IMR-90 (cell line): ENCODE measurements at regions not wholly inside any gene's neighbourhood (a gene's known extent, or its start where the extent isn't known, plus 50 kb on each side); places are given as distances from the start of the nearest gene placed in this dataset.

Experiments
- ATAC-seq: fragments of 200-7000 bp; cut with Tn5 transposase; 2 replicates; pipeline ENCODE4 v1.9.1; 2020; ENCODE audit warnings: low read depth, mild to moderate bottlenecking, moderate library complexity
- BruUV-seq: library from RNA; stranded (reverse); fragments of 400-500 nt; replicated peaks from 2 replicates; lab custom pipeline; 2021; lab: Mats Ljungman, UMichigan
- CTCF ChIA-PET: fragments of 300-600 bp; formaldehyde crosslinking; extraction: SDS; loops from one replicate; lab custom pipeline; 2021; ENCODE audit warnings: antibody characterized with exemption; lab: Yijun Ruan, JAX
- POLR2A ChIA-PET: fragments of 300-600 bp; sonication (Branson Sonifier 250); formaldehyde crosslinking; loops from one replicate; lab custom pipeline; 2022; ENCODE audit warnings: antibody characterized with exemption; ENCODE audit not compliant: unreplicated experiment; lab: Charles Lee
- DNase-seq: peaks from one replicate; pipeline ENCODE4 v3.0.0; 2013
- H2AFZ ChIP-seq: replicated peaks from 2 replicates; pipeline ENCODE3; 2013; ENCODE audit warnings: low read length, mild to moderate bottlenecking; ENCODE audit not compliant: poor library complexity
- H2AK5ac ChIP-seq: 2 replicates; pipeline ENCODE4 v1.6.1; 2013; ENCODE audit warnings: low read depth, low read length, inconsistent platforms
- H2AK9ac ChIP-seq: replicated peaks from 2 replicates; pipeline ENCODE3; 2013; ENCODE audit warnings: mild to moderate bottlenecking, low read depth, low read length, moderate library complexity; ENCODE audit not compliant: poor library complexity
- H2BK120ac ChIP-seq: 2 replicates; pipeline ENCODE4 v1.6.1; 2013; ENCODE audit warnings: low read depth, low read length, inconsistent platforms
- H2BK15ac ChIP-seq: 3 replicates; pipeline ENCODE4 v1.6.1; 2013; ENCODE audit warnings: low read depth, low read length, inconsistent platforms
- H2BK20ac ChIP-seq: 2 replicates; pipeline ENCODE4 v1.6.1; 2013; ENCODE audit warnings: low read depth, mild to moderate bottlenecking, inconsistent platforms, low read length, moderate library complexity
- H2BK5ac ChIP-seq: 2 replicates; pipeline ENCODE4 v1.6.1; 2013; ENCODE audit warnings: mild to moderate bottlenecking, low read depth, low read length, inconsistent platforms; ENCODE audit not compliant: poor library complexity, severe bottlenecking
- H3K14ac ChIP-seq: replicated peaks from 2 replicates; pipeline ENCODE4 v1.6.1; 2013; ENCODE audit warnings: low read depth, low read length, inconsistent platforms
- H3K18ac ChIP-seq: 2 replicates; pipeline ENCODE4 v1.6.1; 2013; ENCODE audit warnings: low read depth, low read length, control low read depth
- H3K23ac ChIP-seq: 2 replicates; pipeline ENCODE4 v1.6.1; 2013; ENCODE audit warnings: low read depth, low read length, inconsistent platforms
- H3K27ac ChIP-seq: 2 replicates; pipeline ENCODE4 v1.5.1; 2013; ENCODE audit warnings: mild to moderate bottlenecking, control low read depth, low read length; ENCODE audit not compliant: insufficient read depth
- H3K27me3 ChIP-seq: 2 replicates; pipeline ENCODE4 v1.6.1; 2013; ENCODE audit warnings: low read length; ENCODE audit not compliant: control insufficient read depth, insufficient read depth
- H3K36me3 ChIP-seq: 2 replicates; pipeline ENCODE4 v1.6.1; 2013; ENCODE audit warnings: low read length, mixed read lengths; ENCODE audit not compliant: control insufficient read depth, insufficient read depth
- H3K4ac ChIP-seq: 2 replicates; pipeline ENCODE4 v1.6.1; 2013; ENCODE audit warnings: low read depth, low read length, inconsistent platforms
- H3K4me1 ChIP-seq: 2 replicates; pipeline ENCODE4 v1.6.1; 2013; ENCODE audit warnings: low read length, mixed read lengths; ENCODE audit not compliant: control insufficient read depth, insufficient read depth
- H3K4me2 ChIP-seq: 2 replicates; pipeline ENCODE4 v1.6.1; 2013; ENCODE audit warnings: low read depth, mild to moderate bottlenecking, control low read depth, low read length, moderate library complexity
- H3K4me3 ChIP-seq: 2 replicates; pipeline ENCODE4 v1.5.1; 2013; ENCODE audit warnings: low read depth, mild to moderate bottlenecking, control low read depth, low read length, moderate library complexity; ENCODE audit not compliant: insufficient read depth
- H3K56ac ChIP-seq: 2 replicates; pipeline ENCODE4 v1.6.1; 2013; ENCODE audit warnings: low read length, inconsistent platforms; ENCODE audit not compliant: insufficient read depth; ENCODE audit errors: extremely low read depth
- H3K79me1 ChIP-seq, 2 experiments: 2 replicates each; pipeline ENCODE4 v1.6.1; 2013; ENCODE audit warnings: low read length in 2 of 2, inconsistent platforms in 1 of 2, low read depth in 1 of 2
- H3K9ac ChIP-seq: 2 replicates; pipeline ENCODE4 v1.6.1; 2013; ENCODE audit warnings: low read depth, low read length, control low read depth
- H3K9me1 ChIP-seq: 2 replicates; pipeline ENCODE4 v1.6.1; 2013; ENCODE audit warnings: low read length, inconsistent platforms; ENCODE audit not compliant: insufficient read depth
- H3K9me3 ChIP-seq: 2 replicates; pipeline ENCODE4 v1.6.1; 2013; ENCODE audit warnings: low read length; ENCODE audit not compliant: control insufficient read depth, insufficient read depth
- H4K20me1 ChIP-seq: 2 replicates; pipeline ENCODE4 v1.6.1; 2013; ENCODE audit warnings: low read length, inconsistent platforms; ENCODE audit not compliant: insufficient read depth
- H4K5ac ChIP-seq: 2 replicates; pipeline ENCODE4 v1.6.1; 2013; ENCODE audit warnings: mild to moderate bottlenecking, low read depth, low read length, control low read depth
- H4K8ac ChIP-seq, 2 experiments: 2 replicates each; pipeline ENCODE4 v1.6.1; 2013; ENCODE audit warnings: low read depth in 2 of 2, low read length in 2 of 2, control low read depth in 1 of 2, inconsistent platforms in 1 of 2
- H4K91ac ChIP-seq: 2 replicates; pipeline ENCODE4 v1.6.1; 2013; ENCODE audit warnings: low read depth, low read length, inconsistent platforms; ENCODE audit not compliant: insufficient read depth
- CEBPB ChIP-seq: IDR thresholded peaks from 2 replicates; pipeline ENCODE4 v1.6.1; 2012; ENCODE audit warnings: low read depth, low read length, improper control_type of control experiment
- FOS ChIP-seq: fragments of 150-350 bp; IDR thresholded peaks from 2 replicates; pipeline ENCODE4 v1.6.1; 2016; ENCODE audit warnings: low read depth, low read length
- RAD21 ChIP-seq: IDR thresholded peaks from 2 replicates; pipeline ENCODE4 v1.6.1; 2012; ENCODE audit warnings: low read length, improper control_type of control experiment
- dilution Hi-C: fragments of 300-500 bp; cut with HindIII; formaldehyde crosslinking; loops from one replicate; pipeline ENCODE4 v1.14.3; 2018; ENCODE audit warnings: low sequenced_read_pairs; ENCODE audit not compliant: unreplicated experiment
- in situ Hi-C: fragments of 300-500 bp; cut with MboI; formaldehyde crosslinking; loops from 3 replicates; pipeline ENCODE4 v1.14.3; 2019; ENCODE audit warnings: low sequenced_read_pairs, inconsistent platforms, mixed read lengths
- intact Hi-C: fragments of 100-400 bp; cut with micrococcal nuclease; formaldehyde crosslinking; loops from 2 replicates; pipeline ENCODE4 v1.10.0; 2022

DNA sequence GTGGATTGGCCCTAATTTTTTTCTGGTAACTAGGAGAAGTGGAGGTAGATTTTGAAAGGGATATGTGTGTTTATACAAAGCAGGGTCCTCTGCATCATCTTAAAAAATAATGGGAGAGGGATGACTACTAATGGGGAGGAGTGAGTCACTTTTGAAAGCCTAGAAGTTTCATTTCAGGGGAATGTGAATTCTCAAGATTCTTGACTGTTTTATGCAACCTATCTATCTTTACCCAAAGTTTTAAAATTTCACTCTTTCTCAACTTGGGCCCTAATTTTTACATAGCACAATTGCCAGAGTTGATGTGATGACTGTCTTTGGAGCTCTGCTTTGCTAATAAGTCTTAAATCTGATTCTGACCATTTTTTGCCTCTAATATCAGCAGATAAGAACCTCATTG lies 445.2 kb downstream of the GRXCR1 start:
- Histone ChIP-seq H3K14ac (no peak overlapping the region), H3K9me1 (no peaks in the 10 kb centered on the region), H3K36me3 (no peaks in the 10 kb centered on the region), H3K4ac (peak overlapping the region; percentile 94; the same call in 1 of the 2 replicates), H4K20me1 (no peaks in the 10 kb centered on the region), H2AFZ (no peak overlapping the region), H3K27me3 (no peaks in the 10 kb centered on the region), H4K91ac (peak overlapping the region; percentile 51; the same call in 1 of the 2 replicates), H3K9ac (no peak overlapping the region), H4K5ac (no peak overlapping the region), H3K4me2 (no peak overlapping the region), H2AK5ac (no peak overlapping the region), H3K9me3 (no peaks in the 10 kb centered on the region), H2AK9ac (no peak overlapping the region), H2BK120ac (peak overlapping the region; percentile 92; the same call in 1 of the 2 replicates), H3K79me1 (peaks cover 0 to 9% of the 10 kb centered on the region in 2 experiments; a peak in 2 of 4 replicates), H3K56ac (no peak overlapping the region), H3K18ac (no peak overlapping the region), H3K4me3 (no peak overlapping the region), H2BK5ac (peak overlapping the region; percentile 72), H2BK15ac (no peak overlapping the region), H3K4me1 (peaks cover 8% of the 10 kb centered on the region), H3K27ac (no peak overlapping the region), H4K8ac (0 out of 4 replicates have a peak overlapping the region, but pooled peaks of 1 of the 2 experiments have one; percentile 83), H3K23ac (no peak overlapping the region), H2BK20ac (no peak overlapping the region)
- ChIA-PET POLR2A (no interaction called here), CTCF (interaction anchor here (0.5 kb wide), 1 partner anchor 438 kb away, joined by 3 read pairs; no protein-coding TSS in a partner anchor)
- in situ Hi-C loops (no loop called here), intact Hi-C loops (no loop called here), dilution Hi-C loops (no loop called here)
- ATAC-seq = peak; percentile 62
- no TSS peak for BruUV-seq
- peak; percentile 63 for DNase-seq
- 0 out of 2 replicates have a peak, but pooled peaks have one; percentile 36 for TF ChIP-seq FOS
- 0 out of 2 replicates have a peak, but pooled peaks have one; percentile 34 for TF ChIP-seq CEBPB
- TF ChIP-seq RAD21 = no peak
